SU-DHL-6 (cell line): ENCODE measurements at regions not wholly inside any gene's neighbourhood (a gene's known extent, or its start where the extent isn't known, plus 50 kb on each side); places are given as distances from the start of the nearest gene placed in this dataset.

Experiments
- H2AFZ ChIP-seq: fragments of 200-600 bp; sonication (generic); 2 replicates; pipeline ENCODE4 v1.6.1; 2014; ENCODE audit warnings: low read depth, mild to moderate bottlenecking, moderate library complexity, mixed read lengths, antibody characterized with exemption, low read length; ENCODE audit not compliant: severe bottlenecking
- H3F3A ChIP-seq: fragments of 200-600 bp; shearing (Covaris generic); 2 replicates; pipeline ENCODE4 v1.6.0; 2016; ENCODE audit warnings: antibody characterized with exemption, mild to moderate bottlenecking; ENCODE audit not compliant: insufficient read depth
- H3K27ac ChIP-seq: fragments of 200-600 bp; sonication (generic); 2 replicates; pipeline ENCODE4 v1.5.1; 2016; ENCODE audit warnings: low read depth, mild to moderate bottlenecking, low read length, moderate library complexity, mixed read lengths
- H3K27me3 ChIP-seq: fragments of 200-600 bp; sonication (generic), shearing (Covaris generic); 2 replicates; pipeline ENCODE4 v1.6.0; 2014; ENCODE audit warnings: mild to moderate bottlenecking, low read length
- H3K36me3 ChIP-seq: fragments of 200-600 bp; sonication (generic); 2 replicates; pipeline ENCODE4 v1.6.1; 2014; ENCODE audit warnings: mild to moderate bottlenecking, low read length, mixed read lengths
- H3K4me2 ChIP-seq: fragments of 300-600, 200-600 bp; shearing (Covaris generic), sonication (generic); 2 replicates; pipeline ENCODE4 v1.6.0; 2014; ENCODE audit warnings: low read length, low read depth, mild to moderate bottlenecking; ENCODE audit not compliant: poor library complexity, severe bottlenecking
- H3K4me3 ChIP-seq: fragments of 200-600 bp; sonication (generic); 2 replicates; pipeline ENCODE4 v1.5.1; 2014; ENCODE audit warnings: antibody characterized with exemption, low read length, mild to moderate bottlenecking, mixed read lengths; ENCODE audit not compliant: insufficient read depth, poor library complexity, severe bottlenecking
- H3K79me2 ChIP-seq: fragments of 200-600 bp; sonication (generic); 2 replicates; pipeline ENCODE4 v1.6.1; 2014; ENCODE audit warnings: mild to moderate bottlenecking, low read length, moderate library complexity; ENCODE audit not compliant: insufficient read depth
- H3K9ac ChIP-seq: fragments of 200-600 bp; sonication (generic); 2 replicates; pipeline ENCODE4 v1.7.0; 2014; ENCODE audit warnings: mild to moderate bottlenecking, low read length
- H3K9me2 ChIP-seq: fragments of 200-600 bp; sonication (generic); replicated peaks from 2 replicates; pipeline ENCODE4 v1.6.1; 2014; ENCODE audit warnings: low read length; ENCODE audit not compliant: insufficient read depth
- H3K9me3 ChIP-seq: fragments of 200-600 bp; sonication (generic); 2 replicates; pipeline ENCODE4 v1.6.1; 2014; ENCODE audit warnings: low read length, mixed read lengths; ENCODE audit not compliant: insufficient read depth
- H4K20me1 ChIP-seq: fragments of 200-600 bp; sonication (generic); 2 replicates; pipeline ENCODE4 v1.6.1; 2014; ENCODE audit warnings: low read depth, mild to moderate bottlenecking, antibody characterized with exemption, low read length, moderate library complexity, mixed read lengths
- EZH2phosphoT487 ChIP-seq: fragments of 200-600 bp; sonication (generic), shearing (Covaris generic); conservative IDR thresholded peaks from 2 replicates; pipeline ENCODE4 v1.6.1; 2018; ENCODE audit warnings: mild to moderate bottlenecking, antibody characterized with exemption, low read length, moderate library complexity, mixed read lengths
- TF ChIP-seq, protein P1 (sequence below): fragments of 200-600 bp; sonication (generic); IDR thresholded peaks from one replicate; pipeline ENCODE4 v1.5.1; 2017; ENCODE audit warnings: antibody characterized with exemption, mild to moderate bottlenecking, low read length, moderate library complexity; ENCODE audit not compliant: insufficient read depth, poor library complexity, severe bottlenecking

DNA sequence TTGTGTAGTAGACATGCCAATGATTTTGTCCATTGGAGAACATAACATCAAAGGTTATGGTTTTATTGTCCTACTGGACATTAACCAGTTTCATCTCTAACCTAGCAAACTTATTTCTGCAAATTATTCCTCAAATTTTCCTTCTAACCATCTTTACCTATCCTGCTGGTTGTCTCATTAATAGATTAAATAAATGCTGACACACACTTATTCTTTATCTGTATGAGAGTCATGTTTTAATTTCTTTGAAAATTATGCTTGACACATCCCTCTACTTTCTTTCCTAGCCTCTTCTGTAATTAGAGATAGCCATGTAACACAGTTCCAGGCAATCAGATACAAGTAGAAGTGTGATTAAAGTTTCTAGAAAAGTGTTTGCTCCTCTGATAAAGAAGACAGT lies 98.9 kb downstream of the RPS29 start:
- H3F3A ChIP-seq, result no peaks in the 10 kb centered on the region
- TF ChIP-seq EZH2phosphoT487, result no peak
- TF ChIP-seq, protein P1, sequence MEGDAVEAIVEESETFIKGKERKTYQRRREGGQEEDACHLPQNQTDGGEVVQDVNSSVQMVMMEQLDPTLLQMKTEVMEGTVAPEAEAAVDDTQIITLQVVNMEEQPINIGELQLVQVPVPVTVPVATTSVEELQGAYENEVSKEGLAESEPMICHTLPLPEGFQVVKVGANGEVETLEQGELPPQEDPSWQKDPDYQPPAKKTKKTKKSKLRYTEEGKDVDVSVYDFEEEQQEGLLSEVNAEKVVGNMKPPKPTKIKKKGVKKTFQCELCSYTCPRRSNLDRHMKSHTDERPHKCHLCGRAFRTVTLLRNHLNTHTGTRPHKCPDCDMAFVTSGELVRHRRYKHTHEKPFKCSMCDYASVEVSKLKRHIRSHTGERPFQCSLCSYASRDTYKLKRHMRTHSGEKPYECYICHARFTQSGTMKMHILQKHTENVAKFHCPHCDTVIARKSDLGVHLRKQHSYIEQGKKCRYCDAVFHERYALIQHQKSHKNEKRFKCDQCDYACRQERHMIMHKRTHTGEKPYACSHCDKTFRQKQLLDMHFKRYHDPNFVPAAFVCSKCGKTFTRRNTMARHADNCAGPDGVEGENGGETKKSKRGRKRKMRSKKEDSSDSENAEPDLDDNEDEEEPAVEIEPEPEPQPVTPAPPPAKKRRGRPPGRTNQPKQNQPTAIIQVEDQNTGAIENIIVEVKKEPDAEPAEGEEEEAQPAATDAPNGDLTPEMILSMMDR, result no peak

DNA sequence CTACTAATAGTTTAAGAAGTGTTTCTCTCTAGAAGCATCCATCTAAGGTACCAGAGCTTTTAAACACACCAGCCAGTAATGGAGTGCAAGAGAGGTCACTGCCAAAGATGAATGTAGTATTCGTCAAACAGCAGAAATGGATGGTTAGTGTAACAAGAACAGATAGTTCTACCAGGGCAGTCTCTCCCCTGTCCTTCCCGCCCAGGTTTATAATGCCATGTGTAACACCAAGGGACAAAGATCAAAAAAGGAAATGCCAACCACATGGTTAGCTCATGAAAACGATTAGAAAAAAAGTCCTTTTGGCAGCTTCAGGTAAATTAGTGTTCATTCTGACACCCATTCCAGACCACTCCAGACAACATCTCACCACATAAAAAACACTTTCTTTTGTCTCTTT lies 100.9 kb downstream of the RPS29 start:
- no peak overlapping the region for H3K4me2 ChIP-seq
- TF ChIP-seq, protein P1, result no peak
- TF ChIP-seq EZH2phosphoT487, result no peak

More for the DNA sequence above, 98.9 kb downstream of the RPS29 start:
- H3K4me2 ChIP-seq, result no peak overlapping the region
- no peaks in the 10 kb centered on the region for H3K79me2 ChIP-seq
- no peaks in the 10 kb centered on the region for H4K20me1 ChIP-seq
- H3K27ac ChIP-seq, result no peak overlapping the region
- no peak overlapping the region for H2AFZ ChIP-seq
- no peaks in the 10 kb centered on the region for H3K9me3 ChIP-seq
- H3K27me3 ChIP-seq, result no peaks in the 10 kb centered on the region
- H3K9ac ChIP-seq, result no peak overlapping the region
- no peak overlapping the region for H3K4me3 ChIP-seq
- no peaks in the 10 kb centered on the region for H3K9me2 ChIP-seq
- H3K36me3 ChIP-seq, result no peaks in the 10 kb centered on the region

DNA sequence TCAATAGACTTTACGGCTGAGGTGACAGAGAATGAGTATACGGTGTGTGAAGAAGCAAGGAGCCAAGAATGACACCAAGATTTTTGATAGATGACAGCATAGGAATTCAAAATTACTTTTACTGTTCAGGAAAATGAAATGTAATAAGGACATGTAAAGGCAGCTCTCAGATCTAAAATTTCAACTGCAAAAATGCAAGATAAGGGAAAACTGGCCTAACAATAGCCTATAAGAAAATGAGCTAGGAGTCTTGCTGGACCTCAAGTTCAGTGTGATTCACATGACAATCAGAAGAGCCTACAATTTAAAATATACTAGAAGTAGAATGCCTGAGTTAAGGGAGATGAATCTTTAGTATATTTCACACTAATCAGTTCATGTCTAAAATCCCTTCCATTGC lies 102.0 kb downstream of the RPS29 start:
- Histone ChIP-seq H3K27ac (no peak overlapping the region), H3K9ac (no peak overlapping the region), H3F3A (no peaks in the 10 kb centered on the region), H2AFZ (no peak overlapping the region), H3K9me2 (no peaks in the 10 kb centered on the region), H3K36me3 (no peaks in the 10 kb centered on the region), H3K79me2 (no peaks in the 10 kb centered on the region), H3K9me3 (no peaks in the 10 kb centered on the region), H3K27me3 (no peaks in the 10 kb centered on the region), H4K20me1 (no peaks in the 10 kb centered on the region), H3K4me2 (no peak overlapping the region), H3K4me3 (no peak overlapping the region)
- no peak for TF ChIP-seq EZH2phosphoT487
- TF ChIP-seq, protein P1, result no peak

More for the DNA sequence above, 100.9 kb downstream of the RPS29 start:
- Histone ChIP-seq H3K9me3 (no peaks in the 10 kb centered on the region), H3K4me3 (no peak overlapping the region), H3F3A (no peaks in the 10 kb centered on the region), H2AFZ (no peak overlapping the region), H3K9ac (no peak overlapping the region), H3K79me2 (no peaks in the 10 kb centered on the region), H3K27ac (no peak overlapping the region), H3K36me3 (no peaks in the 10 kb centered on the region), H3K9me2 (no peaks in the 10 kb centered on the region), H3K27me3 (no peaks in the 10 kb centered on the region), H4K20me1 (no peaks in the 10 kb centered on the region)

DNA sequence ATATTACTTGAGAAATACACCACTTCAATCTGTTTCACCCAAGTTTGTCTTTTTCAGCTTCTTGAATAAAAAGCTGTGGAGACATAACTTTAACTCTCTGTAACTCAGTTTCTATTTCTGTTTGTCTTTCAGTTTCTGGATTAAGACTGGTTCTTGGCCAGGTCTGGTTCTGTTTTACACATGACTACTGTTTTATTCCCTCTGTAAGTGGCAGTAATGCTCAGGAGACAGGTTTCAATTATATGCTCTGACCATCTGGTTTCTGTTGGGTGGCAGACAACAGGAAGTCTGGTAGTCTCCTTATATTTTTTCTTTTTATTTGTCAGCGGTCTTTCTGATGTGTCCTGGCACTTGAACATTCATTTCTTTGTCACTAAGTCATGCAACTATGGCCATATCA lies 102.9 kb downstream of the RPS29 start:
- Histone ChIP-seq H3K79me2 (no peaks in the 10 kb centered on the region), H4K20me1 (no peaks in the 10 kb centered on the region), H3K9me3 (no peaks in the 10 kb centered on the region), H3K4me3 (no peak overlapping the region), H3K27ac (no peak overlapping the region), H3K27me3 (no peaks in the 10 kb centered on the region), H2AFZ (no peak overlapping the region), H3K36me3 (no peaks in the 10 kb centered on the region), H3F3A (no peaks in the 10 kb centered on the region), H3K9me2 (no peaks in the 10 kb centered on the region), H3K4me2 (no peak overlapping the region), H3K9ac (no peak overlapping the region)
- no peak for TF ChIP-seq EZH2phosphoT487
